NT2/D1 (cell line): ENCODE measurements at regions not wholly inside any gene's neighbourhood (a gene's known extent, or its start where the extent isn't known, plus 50 kb on each side); places are given as distances from the start of the nearest gene placed in this dataset.

Experiments
- SUZ12 ChIP-seq: IDR thresholded peaks from 2 replicates; pipeline ENCODE4 v1.6.1; 2011; ENCODE audit not compliant: insufficient read length, insufficient read depth; ENCODE audit errors: extremely low read depth
- ZNF274 ChIP-seq: IDR thresholded peaks from 2 replicates; pipeline ENCODE4 v1.6.1; 2011; ENCODE audit warnings: mild to moderate bottlenecking, low read depth, low read length

DNA sequence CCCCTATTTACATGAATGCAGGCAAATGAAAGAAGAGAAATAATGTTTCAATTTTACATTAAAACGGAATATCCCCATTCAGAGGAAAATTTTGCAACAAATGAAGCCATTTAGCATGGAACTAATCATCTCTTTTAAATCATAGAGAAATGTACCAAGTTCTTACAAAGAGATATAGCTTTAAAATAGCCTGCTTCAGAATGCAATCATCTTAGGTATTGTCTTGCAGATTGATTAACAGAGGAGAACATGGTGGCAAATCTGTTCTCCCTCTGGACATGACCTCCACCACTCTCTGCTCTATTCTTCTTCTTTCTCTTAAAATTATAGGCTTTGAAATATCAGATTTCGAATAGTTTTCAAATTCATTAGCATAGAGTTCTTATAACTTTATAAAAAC, 155.7 kb upstream of the DTNBP1 start:
- TF ChIP-seq SUZ12 = no peak
- no peak for TF ChIP-seq ZNF274
